BE2C (cell line): ENCODE measurements at regions not wholly inside any gene's neighbourhood (a gene's known extent, or its start where the extent isn't known, plus 50 kb on each side); places are given as distances from the start of the nearest gene placed in this dataset.

ENCODE experiments used
- DNase-seq: peaks from one replicate; pipeline ENCODE4 v3.0.0-alpha.2; 2020
- H3K27me3 ChIP-seq: fragments of 250-450 bp; sonication (Bioruptor Pico); 2 replicates; pipeline ENCODE4 v1.5.1; 2020; ENCODE audit warnings: mild to moderate bottlenecking
- H3K36me3 ChIP-seq: fragments of 250-450 bp; sonication (Bioruptor Pico); 2 replicates; pipeline ENCODE4 v1.5.1; 2020; ENCODE audit warnings: mild to moderate bottlenecking
- H3K4me1 ChIP-seq: fragments of 250-450 bp; sonication (Bioruptor Pico); 2 replicates; pipeline ENCODE4 v1.5.1; 2020
- H3K4me3 ChIP-seq: 2 replicates; pipeline ENCODE4 v1.5.1; 2011; ENCODE audit warnings: low read depth, low read length
- H3K9me3 ChIP-seq: fragments of 250-450 bp; sonication (Bioruptor Pico); 2 replicates; pipeline ENCODE4 v1.5.1; 2020
- CTCF ChIP-seq: IDR thresholded peaks from 2 replicates; pipeline ENCODE4 v1.5.1; 2012; ENCODE audit warnings: mild to moderate bottlenecking, low read depth, low read length

- no peaks in the 10 kb centered on the region for H3K9me3 ChIP-seq
- H3K36me3 ChIP-seq, result no peaks in the 10 kb centered on the region
- H3K4me3 ChIP-seq, result no peak overlapping the region
- TF ChIP-seq CTCF, result no peak
- peaks cover 10% of the 10 kb centered on the region for H3K27me3 ChIP-seq
- H3K4me1 ChIP-seq, result no peaks in the 10 kb centered on the region
- DNase-seq, result no peak
These were observed 593.0 kb upstream of the SGCD start for GRCh38 chr5:155733935-155734334.

GRCh38 chr5:155735388-155735787 is 591.6 kb upstream of the SGCD start:
- H3K9me3 ChIP-seq, result no peaks in the 10 kb centered on the region
- no peaks in the 10 kb centered on the region for H3K4me1 ChIP-seq
- no peak for DNase-seq
- no peak overlapping the region for H3K4me3 ChIP-seq
- TF ChIP-seq CTCF, result no peak
- no peaks in the 10 kb centered on the region for H3K27me3 ChIP-seq
- H3K36me3 ChIP-seq, result no peaks in the 10 kb centered on the region

GRCh38 chr5:155738616-155739015 is 588.3 kb upstream of the SGCD start:
- TF ChIP-seq CTCF, result no peak
- H3K4me1 ChIP-seq, result no peaks in the 10 kb centered on the region
- peaks cover 4% of the 10 kb centered on the region; the same call in 1 of the 2 replicates for H3K9me3 ChIP-seq
- H3K36me3 ChIP-seq, result no peaks in the 10 kb centered on the region
- H3K4me3 ChIP-seq, result no peak overlapping the region
- no peaks in the 10 kb centered on the region for H3K27me3 ChIP-seq
- DNase-seq, result no peak

GRCh38 chr5:155746367-155747038 is 580.5 kb upstream of the SGCD start:
- DNase-seq, result no peak
- Histone ChIP-seq H3K27me3 (no peaks in the 10 kb centered on the region), H3K4me1 (no peaks in the 10 kb centered on the region), H3K36me3 (no peaks in the 10 kb centered on the region), H3K9me3 (peaks cover 4% of the 10 kb centered on the region; the same call in 1 of the 2 replicates), H3K4me3 (no peak overlapping the region)
- no peak for TF ChIP-seq CTCF

GRCh38 chr5:155750101-155750500 is 576.9 kb upstream of the SGCD start:
- Histone ChIP-seq H3K4me1 (no peaks in the 10 kb centered on the region), H3K9me3 (no peaks in the 10 kb centered on the region)

More at GRCh38 chr5:155750101-155750500, 576.9 kb upstream of the SGCD start:
- DNase-seq, result no peak
- no peaks in the 10 kb centered on the region for H3K27me3 ChIP-seq
- no peak for TF ChIP-seq CTCF
- H3K36me3 ChIP-seq, result no peaks in the 10 kb centered on the region
- no peak overlapping the region for H3K4me3 ChIP-seq
